BLaER1 (cell line): ENCODE measurements at regions not wholly inside any gene's neighbourhood (a gene's known extent, or its start where the extent isn't known, plus 50 kb on each side); places are given as distances from the start of the nearest gene placed in this dataset.
A peak's percentile ranks its signal among the peaks of the same experiment; 100 is the strongest.

ENCODE experiments used
- H3K27ac ChIP-seq: shearing (Covaris generic); formaldehyde crosslinking; 2 replicates; pipeline ENCODE4 v1.8.1; 2022
- H3K27me3 ChIP-seq: shearing (Covaris generic); formaldehyde crosslinking; 2 replicates; pipeline ENCODE4 v1.8.1; 2022
- H3K36me3 ChIP-seq: shearing (Covaris generic); formaldehyde crosslinking; 2 replicates; pipeline ENCODE4 v1.8.1; 2022
- H3K4me1 ChIP-seq: shearing (Covaris generic); formaldehyde crosslinking; 2 replicates; pipeline ENCODE4 v1.8.1; 2022
- H3K4me2 ChIP-seq: shearing (Covaris generic); formaldehyde crosslinking; 2 replicates; pipeline ENCODE4 v1.8.1; 2022
- H3K4me3 ChIP-seq: shearing (Covaris generic); formaldehyde crosslinking; 2 replicates; pipeline ENCODE4 v1.8.1; 2022
- H3K9ac ChIP-seq: shearing (Covaris generic); formaldehyde crosslinking; 2 replicates; pipeline ENCODE4 v1.8.1; 2022
- H3K9me3 ChIP-seq: shearing (Covaris generic); formaldehyde crosslinking; 2 replicates; pipeline ENCODE4 v1.8.1; 2022
- H4K20me1 ChIP-seq: shearing (Covaris generic); formaldehyde crosslinking; 2 replicates; pipeline ENCODE4 v1.8.1; 2022
- Cebpa-rat ChIP-seq: shearing (Covaris generic); IDR thresholded peaks from 2 replicates; pipeline ENCODE4 v1.8.1; 2022

DNA sequence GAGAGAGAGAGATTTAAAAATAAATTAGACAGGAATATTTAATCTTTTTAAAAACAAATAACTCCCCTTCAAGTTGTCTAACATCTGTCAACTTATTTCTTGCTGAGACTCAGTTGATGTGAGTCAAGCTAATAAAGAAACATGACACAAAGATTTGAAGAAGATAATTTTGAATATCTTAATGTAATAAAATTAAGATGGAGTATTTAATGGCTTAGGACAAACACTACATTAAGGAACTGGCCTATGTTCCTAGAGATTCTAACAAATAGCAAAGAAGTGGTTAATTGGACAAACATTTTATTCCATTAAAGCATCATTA lies 134.0 kb downstream of the INSIG2 start:
- H3K27ac ChIP-seq, result no peak overlapping the region
- H3K4me3 ChIP-seq, result no peak overlapping the region
- no peak for TF ChIP-seq Cebpa-rat
- H3K27me3 ChIP-seq, result peaks cover 64% of the 10 kb centered on the region
- H3K9ac ChIP-seq, result no peak overlapping the region
- peaks cover 14% of the 10 kb centered on the region for H3K4me1 ChIP-seq
- peaks cover 34% of the 10 kb centered on the region for H4K20me1 ChIP-seq
- H3K36me3 ChIP-seq, result no peaks in the 10 kb centered on the region
- H3K9me3 ChIP-seq, result no peaks in the 10 kb centered on the region
- H3K4me2 ChIP-seq, result no peak overlapping the region

DNA sequence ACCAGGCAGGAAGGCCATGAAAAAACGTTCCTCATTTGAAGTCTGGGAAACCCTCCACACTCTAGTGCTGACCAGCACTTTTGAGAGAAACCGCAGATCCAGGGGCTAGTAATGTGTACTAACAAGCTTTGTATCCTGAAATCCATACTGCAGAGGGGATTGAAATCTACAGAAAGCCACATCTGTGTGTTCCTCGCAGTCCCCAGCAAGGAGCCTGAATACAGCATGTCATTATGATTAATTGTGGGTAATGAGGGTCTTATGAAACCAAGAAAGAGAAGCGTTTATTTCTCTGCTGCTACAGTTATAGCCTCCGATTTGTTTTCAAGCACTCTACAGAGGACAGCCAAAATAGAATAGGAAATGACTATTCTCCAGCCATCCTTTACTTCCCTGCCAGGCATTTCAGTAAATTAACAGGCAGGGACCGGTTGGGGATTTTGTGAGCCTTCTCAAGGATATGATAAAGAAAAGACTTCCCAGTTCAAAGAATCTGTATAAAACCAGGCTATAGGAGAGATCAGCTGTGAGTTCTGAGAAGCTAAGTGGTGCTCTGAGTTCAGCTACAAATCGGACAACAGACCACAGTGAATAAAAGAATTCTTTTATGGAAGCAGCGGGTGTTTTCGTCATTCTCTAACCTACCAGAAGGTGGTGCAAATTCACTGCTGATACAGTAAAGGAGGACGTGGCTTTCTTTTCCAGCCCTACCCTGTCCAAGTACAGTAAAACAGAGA lies 133.4 kb downstream of the INSIG2 start:
- H3K4me1 ChIP-seq, result peaks cover 14% of the 10 kb centered on the region
- H3K4me2 ChIP-seq, result no peak overlapping the region
- H3K27me3 ChIP-seq, result peaks cover 59% of the 10 kb centered on the region
- H3K9me3 ChIP-seq, result no peaks in the 10 kb centered on the region
- no peak overlapping the region for H3K9ac ChIP-seq
- H4K20me1 ChIP-seq, result peaks cover 34% of the 10 kb centered on the region
- TF ChIP-seq Cebpa-rat, result no peak
- H3K36me3 ChIP-seq, result no peaks in the 10 kb centered on the region
- no peak overlapping the region for H3K27ac ChIP-seq
- no peak overlapping the region for H3K4me3 ChIP-seq

- peaks cover 38% of the 10 kb centered on the region for H3K27me3 ChIP-seq
- no peak overlapping the region for H3K27ac ChIP-seq
- no peak overlapping the region for H3K9ac ChIP-seq
- TF ChIP-seq Cebpa-rat, result no peak
- no peak overlapping the region for H3K4me2 ChIP-seq
- H4K20me1 ChIP-seq, result peaks cover 23% of the 10 kb centered on the region
- peaks cover 13% of the 10 kb centered on the region for H3K4me1 ChIP-seq
- H3K9me3 ChIP-seq, result no peaks in the 10 kb centered on the region
- H3K36me3 ChIP-seq, result no peaks in the 10 kb centered on the region
- H3K4me3 ChIP-seq, result no peak overlapping the region
Observed at GRCh38 chr2:118219611-118220010, 131.3 kb downstream of the INSIG2 start.

- H3K4me3 ChIP-seq, result no peak overlapping the region
- H3K9me3 ChIP-seq, result no peaks in the 10 kb centered on the region
- H3K27ac ChIP-seq, result no peak overlapping the region
- no peak overlapping the region for H3K4me2 ChIP-seq
- H3K9ac ChIP-seq, result no peak overlapping the region
- H3K36me3 ChIP-seq, result no peaks in the 10 kb centered on the region
- H3K27me3 ChIP-seq, result peaks cover 5% of the 10 kb centered on the region; the same call in 1 of the 2 replicates
- no peaks in the 10 kb centered on the region for H3K4me1 ChIP-seq
- no peaks in the 10 kb centered on the region for H4K20me1 ChIP-seq
- no peak for TF ChIP-seq Cebpa-rat
Observed at GRCh38 chr2:118216224-118216623, 128.0 kb downstream of the INSIG2 start.

DNA sequence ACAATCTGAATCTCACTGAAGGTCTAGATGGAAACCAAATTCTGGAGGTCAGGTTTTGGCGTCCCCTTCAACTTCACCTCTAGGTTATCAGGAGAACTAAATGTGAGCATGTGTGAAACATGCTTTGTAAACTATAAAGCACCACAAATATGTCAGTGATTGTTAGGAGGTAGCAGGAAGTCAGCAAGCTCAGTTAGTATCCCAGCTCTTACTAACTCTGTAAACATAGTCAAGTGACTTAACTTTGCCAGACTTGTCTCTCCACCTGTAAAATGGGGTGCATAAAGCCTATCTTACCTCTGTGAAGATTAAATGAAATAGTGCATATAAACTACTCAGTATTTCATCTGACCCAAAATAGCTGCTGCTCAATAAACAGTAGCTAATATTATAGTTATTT lies 121.5 kb downstream of the INSIG2 start:
- no peaks in the 10 kb centered on the region for H3K36me3 ChIP-seq
- no peaks in the 10 kb centered on the region for H4K20me1 ChIP-seq
- H3K4me3 ChIP-seq, result no peak overlapping the region
- no peak overlapping the region for H3K27ac ChIP-seq
- no peak for TF ChIP-seq Cebpa-rat
- H3K27me3 ChIP-seq, result no peaks in the 10 kb centered on the region
- no peaks in the 10 kb centered on the region for H3K9me3 ChIP-seq
- H3K4me2 ChIP-seq, result no peak overlapping the region
- H3K9ac ChIP-seq, result no peak overlapping the region
- no peaks in the 10 kb centered on the region for H3K4me1 ChIP-seq

DNA sequence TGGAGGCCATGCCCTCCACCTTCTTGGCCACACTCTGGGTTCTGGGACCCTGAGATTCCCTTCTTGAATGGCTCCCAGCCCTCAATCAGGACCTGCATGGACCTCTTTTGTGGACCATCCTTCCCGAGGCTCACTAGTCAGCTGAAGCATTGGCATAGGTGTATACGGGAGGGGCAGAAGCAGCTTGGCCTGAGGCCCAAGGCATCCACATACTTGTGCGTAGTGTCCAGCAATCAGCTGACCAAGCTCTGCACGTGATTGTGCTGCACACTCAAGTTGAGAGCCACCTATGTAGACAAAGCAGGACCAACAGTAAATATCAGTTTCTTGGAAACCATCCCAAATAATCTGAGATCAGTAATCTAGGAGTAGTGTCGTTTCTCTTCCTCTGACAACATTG lies 119.6 kb downstream of the INSIG2 start:
- Histone ChIP-seq H3K4me1 (no peaks in the 10 kb centered on the region), H3K9me3 (no peaks in the 10 kb centered on the region), H3K27me3 (no peaks in the 10 kb centered on the region), H3K27ac (no peak overlapping the region), H3K4me3 (no peak overlapping the region), H3K36me3 (no peaks in the 10 kb centered on the region), H3K9ac (no peak overlapping the region), H4K20me1 (no peaks in the 10 kb centered on the region), H3K4me2 (no peak overlapping the region)
- no peak for TF ChIP-seq Cebpa-rat

DNA sequence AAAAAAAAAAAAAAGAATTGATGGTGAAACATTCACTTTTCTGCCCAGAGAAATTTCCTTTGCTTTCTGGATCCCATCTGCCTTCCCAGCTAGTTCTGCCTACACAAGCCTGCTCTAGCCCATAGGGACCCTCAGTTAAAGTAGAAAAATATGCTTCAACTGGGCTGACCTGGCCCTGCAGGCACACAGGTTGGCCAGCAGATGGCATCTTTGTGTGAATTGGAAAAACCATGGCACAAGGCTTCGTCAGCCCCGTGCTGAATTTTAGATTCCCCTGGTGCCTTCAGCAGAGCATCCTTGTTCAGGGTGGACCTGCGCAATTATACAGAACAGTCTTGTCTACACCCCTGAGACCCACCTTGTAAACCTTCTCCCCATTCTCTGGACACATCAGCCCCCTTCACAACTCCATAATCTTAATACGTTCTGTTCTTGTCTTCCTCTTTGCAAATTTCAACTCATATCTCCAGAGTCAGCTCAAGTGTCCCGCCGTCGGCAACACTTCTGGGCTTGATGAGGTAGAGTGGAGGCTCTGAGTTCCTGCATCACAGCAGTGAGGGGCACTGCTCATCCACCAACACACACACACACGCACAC lies 114.5 kb downstream of the INSIG2 start:
- no peaks in the 10 kb centered on the region for H4K20me1 ChIP-seq
- H3K4me1 ChIP-seq, result no peaks in the 10 kb centered on the region
- no peak overlapping the region for H3K27ac ChIP-seq
- H3K4me3 ChIP-seq, result no peak overlapping the region
- no peak overlapping the region for H3K9ac ChIP-seq
- no peaks in the 10 kb centered on the region for H3K9me3 ChIP-seq
- H3K4me2 ChIP-seq, result no peak overlapping the region
- no peaks in the 10 kb centered on the region for H3K36me3 ChIP-seq
- H3K27me3 ChIP-seq, result no peaks in the 10 kb centered on the region
- no peak for TF ChIP-seq Cebpa-rat

- Histone ChIP-seq H3K27ac (no peak overlapping the region), H3K27me3 (no peaks in the 10 kb centered on the region), H4K20me1 (no peaks in the 10 kb centered on the region), H3K9ac (no peak overlapping the region), H3K4me3 (no peak overlapping the region), H3K36me3 (no peaks in the 10 kb centered on the region), H3K4me2 (no peak overlapping the region), H3K4me1 (no peaks in the 10 kb centered on the region; the same call in 1 of the 2 replicates), H3K9me3 (no peaks in the 10 kb centered on the region)
- TF ChIP-seq Cebpa-rat, result no peak
Observed at GRCh38 chr2:118198268-118198667, 110.0 kb downstream of the INSIG2 start.

- no peaks in the 10 kb centered on the region for H4K20me1 ChIP-seq
- no peaks in the 10 kb centered on the region; the same call in 1 of the 2 replicates for H3K4me1 ChIP-seq
- no peak for TF ChIP-seq Cebpa-rat
- H3K9me3 ChIP-seq, result no peaks in the 10 kb centered on the region
- H3K4me2 ChIP-seq, result no peak overlapping the region
- no peaks in the 10 kb centered on the region for H3K27me3 ChIP-seq
- no peak overlapping the region for H3K27ac ChIP-seq
- no peak overlapping the region for H3K9ac ChIP-seq
- H3K36me3 ChIP-seq, result no peaks in the 10 kb centered on the region
- H3K4me3 ChIP-seq, result no peak overlapping the region
Observed at GRCh38 chr2:118197011-118197675, 108.9 kb downstream of the INSIG2 start.

DNA sequence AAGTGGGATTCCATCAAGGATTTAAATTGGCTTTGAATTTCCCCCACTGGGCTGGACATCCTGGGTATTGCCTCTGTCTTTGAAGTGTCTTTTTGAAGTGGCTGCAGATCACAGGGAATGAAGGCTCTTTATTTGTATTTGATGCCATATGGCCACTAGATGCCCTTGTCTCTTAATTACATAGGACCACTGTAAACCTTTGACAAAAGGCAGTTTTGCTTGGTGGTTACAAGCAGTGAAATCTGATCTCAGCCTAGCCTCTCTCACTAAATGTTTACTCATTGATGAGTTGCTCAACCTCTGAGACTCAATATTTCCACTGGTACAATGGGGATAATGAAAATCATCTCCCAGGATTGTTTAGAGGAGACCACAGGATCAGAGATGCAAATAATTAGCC lies 102.2 kb downstream of the INSIG2 start:
- Histone ChIP-seq H3K27me3 (no peaks in the 10 kb centered on the region), H3K36me3 (no peaks in the 10 kb centered on the region), H4K20me1 (no peaks in the 10 kb centered on the region), H3K9ac (no peak overlapping the region), H3K27ac (no peak overlapping the region), H3K9me3 (no peaks in the 10 kb centered on the region), H3K4me3 (no peak overlapping the region), H3K4me2 (peak overlapping the region; percentile 77), H3K4me1 (peaks cover 40% of the 10 kb centered on the region)
- TF ChIP-seq Cebpa-rat, result no peak
